HepG2 (cell line): ENCODE measurements at regions not wholly inside any gene's neighbourhood (a gene's known extent, or its start where the extent isn't known, plus 50 kb on each side); places are given as distances from the start of the nearest gene placed in this dataset.

Experiments
- CCAR2 ChIP-seq: fragments of 200-400 bp; formaldehyde crosslinking; optimal IDR thresholded peaks from 2 replicates; pipeline ENCODE3; 2018; ENCODE audit warnings: low read depth, mild to moderate bottlenecking, low read length, moderate library complexity
- CHD2 ChIP-seq: IDR thresholded peaks from 2 replicates; pipeline ENCODE4 v1.6.1; 2011; ENCODE audit warnings: low read depth, low read length, improper control_type of control experiment
- CREB1 ChIP-seq, 2 experiments: fragments of 450-650 bp in 1 of 2; IDR thresholded peaks; 2 replicates each; pipeline ENCODE4 v1.6.1; 2016 to 2017; ENCODE audit warnings: control low read depth in 1 of 2, mild to moderate bottlenecking in 1 of 2, missing compliant biosample characterization in 1 of 2, missing genetic modification characterization in 1 of 2
- CTCF ChIP-seq: sonication (generic); formaldehyde crosslinking; IDR thresholded peaks from 2 replicates; pipeline ENCODE4 v1.5.0; 2020; ENCODE audit warnings: mild to moderate bottlenecking, missing genetic modification reagents, moderate library complexity
- FIP1L1 ChIP-seq: fragments of 200-400 bp; formaldehyde crosslinking; IDR thresholded peaks from 2 replicates; pipeline ENCODE4 v1.6.1; 2018; ENCODE audit warnings: low read depth, mild to moderate bottlenecking, low read length, moderate library complexity, borderline replicate concordance; ENCODE audit not compliant: insufficient read depth
- KAT2B ChIP-seq: fragments of 150-350 bp; IDR thresholded peaks from 2 replicates; pipeline ENCODE4 v1.6.1; 2014; ENCODE audit warnings: low read depth, low read length, borderline replicate concordance
- KLF12 ChIP-seq: sonication (generic); formaldehyde crosslinking; IDR thresholded peaks from 2 replicates; pipeline ENCODE4 v1.4.0; 2020; ENCODE audit warnings: missing genetic modification reagents, borderline replicate concordance
- MBD4 ChIP-seq: IDR thresholded peaks from 2 replicates; pipeline ENCODE4 v1.6.1; 2012; ENCODE audit warnings: low read length, inconsistent platforms, borderline replicate concordance
- NONO ChIP-seq, 2 experiments: fragments of 450-650 bp in 1 of 2; sonication (generic) in 1 of 2; formaldehyde crosslinking in 1 of 2; IDR thresholded peaks in 1 of 2; conservative IDR thresholded peaks in 1 of 2; 2 replicates each; pipeline versions ENCODE4 v1.6.1 to v1.8.0; 2017 to 2022; ENCODE audit warnings: mild to moderate bottlenecking in 1 of 2, missing genetic modification reagents in 1 of 2, moderate library complexity in 1 of 2
- PHF8 ChIP-seq: sonication (generic); formaldehyde crosslinking; IDR thresholded peaks from 2 replicates; pipeline ENCODE4 v1.5.0; 2020; ENCODE audit warnings: missing genetic modification reagents
- SP1 ChIP-seq, 2 experiments: fragments of 450-650 bp in 1 of 2; sonication (generic) in 1 of 2; formaldehyde crosslinking in 1 of 2; IDR thresholded peaks; 2 replicates each; pipeline versions ENCODE4 v1.4.0 to v1.6.1; 2016 to 2020; ENCODE audit warnings: missing genetic modification reagents in 1 of 2
- TBP ChIP-seq: sonication (generic); formaldehyde crosslinking; IDR thresholded peaks from 2 replicates; pipeline ENCODE4 v1.5.0; 2020; ENCODE audit warnings: missing genetic modification reagents
- ZBTB7A ChIP-seq: sonication (generic); formaldehyde crosslinking; IDR thresholded peaks from 2 replicates; pipeline ENCODE4 v1.8.0; 2022; ENCODE audit warnings: mild to moderate bottlenecking, missing genetic modification reagents
- ZNF44 ChIP-seq: sonication (generic); formaldehyde crosslinking; IDR thresholded peaks from 2 replicates; pipeline ENCODE4 v1.5.1; 2020; ENCODE audit warnings: mild to moderate bottlenecking, missing genetic modification reagents

DNA sequence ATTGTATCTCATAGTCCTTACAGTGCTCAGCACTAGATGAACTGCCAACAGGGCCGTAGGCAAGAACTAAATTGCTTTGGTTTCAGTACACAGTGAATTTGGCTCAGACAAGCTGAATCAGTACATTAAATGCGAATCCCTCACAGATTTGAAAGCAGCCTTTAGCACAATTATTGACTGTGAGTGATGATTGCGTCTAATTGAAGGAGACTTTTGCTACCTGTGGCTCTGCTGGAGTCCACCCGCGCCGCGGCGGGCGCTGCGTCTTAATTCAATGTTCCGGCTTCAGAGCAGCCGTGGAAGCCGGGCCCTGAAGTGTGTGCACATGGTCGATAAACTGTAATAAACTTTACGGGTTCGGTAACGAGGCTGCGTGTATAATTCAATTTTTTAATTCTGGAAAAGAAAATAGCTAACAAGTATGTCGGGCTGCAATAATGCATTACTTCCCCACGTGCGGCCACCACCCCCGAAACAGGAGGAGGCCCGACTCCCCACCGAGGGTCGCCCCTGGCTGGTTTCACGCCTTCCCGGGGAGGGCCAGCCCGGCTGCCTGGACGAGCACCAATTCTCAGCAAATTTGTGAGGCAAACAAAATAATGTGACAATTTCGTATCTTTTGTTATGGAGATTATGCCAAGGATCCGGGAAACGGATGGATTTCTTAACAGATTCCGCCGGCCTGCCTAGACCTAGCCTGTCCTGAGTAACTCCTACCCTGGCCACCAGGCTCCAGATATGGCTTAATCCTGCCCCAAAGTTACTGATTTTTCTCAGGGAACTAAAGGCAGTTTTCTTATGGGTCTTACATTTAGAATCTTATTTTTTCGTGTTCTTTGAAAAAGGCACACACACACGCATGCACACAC is 269.4 kb upstream of the IRX1 start:
- TF ChIP-seq MBD4: no peak
- no peak for TF ChIP-seq CHD2
- no peak for TF ChIP-seq SP1 (IDR thresholded peaks at IDR 0.05)
- no peak for TF ChIP-seq SP1 (CRISPR knock-in tag; IDR thresholded peaks at IDR 0.05)
- TF ChIP-seq NONO (IDR thresholded peaks at IDR 0.05): no peak
- no peak for TF ChIP-seq NONO (CRISPR knock-in tag; conservative IDR thresholded peaks at IDR 0.05)
- no peak for TF ChIP-seq CCAR2
- no peak for TF ChIP-seq KAT2B
- no peak for TF ChIP-seq TBP
- no peak for TF ChIP-seq FIP1L1
- no peak for TF ChIP-seq PHF8 (CRISPR knock-in tag)
- TF ChIP-seq CTCF (CRISPR knock-in tag): no peak
- no peak for TF ChIP-seq KLF12 (CRISPR knock-in tag)
- TF ChIP-seq ZNF44: no peak
- no peak for TF ChIP-seq CREB1 (IDR thresholded peaks at IDR 0.05)
- TF ChIP-seq CREB1 (CRISPR knock-in tag; IDR thresholded peaks at IDR 0.05): no peak
- no peak for TF ChIP-seq ZBTB7A
